ENCODE measurements at regions not wholly inside any gene's neighbourhood (a gene's known extent, or its start where the extent isn't known, plus 50 kb on each side); places are given as distances from the start of the nearest gene placed in this dataset.

- H3K9me3 ChIP-seq (ENCODE audit: control insufficient read depth, insufficient read depth, low read depth, low read length), result no peaks in the 10 kb centered on the region
- TF ChIP-seq GLIS1 (tag by site-specific recombination; IDR thresholded peaks at IDR 0.05) (no peak), ZNF175 (tag by site-specific recombination; IDR thresholded peaks at IDR 0.05) (no peak), ZNF423 (tag by site-specific recombination; IDR thresholded peaks at IDR 0.05) (no peak), ZBTB17 (tag by site-specific recombination; IDR thresholded peaks at IDR 0.05) (no peak), ZNF10 (tag by site-specific recombination; IDR thresholded peaks at IDR 0.05) (no peak), ZNF280D (tag by site-specific recombination; IDR thresholded peaks at IDR 0.05) (no peak), ZNF521 (tag by site-specific recombination; IDR thresholded peaks at IDR 0.05) (no peak), ZNF362 (tag by site-specific recombination; IDR thresholded peaks at IDR 0.05) (no peak), TSHZ1 (tag by site-specific recombination; IDR thresholded peaks at IDR 0.05; ENCODE audit: borderline replicate concordance) (no peak), ZNF837 (tag by site-specific recombination; IDR thresholded peaks at IDR 0.05) (no peak), ZNF404 (tag by site-specific recombination; IDR thresholded peaks at IDR 0.05) (no peak), ZNF174 (tag by site-specific recombination; IDR thresholded peaks at IDR 0.05) (no peak), ZNF621 (tag by site-specific recombination; IDR thresholded peaks at IDR 0.05) (no peak), AEBP2 (tag by site-specific recombination; IDR thresholded peaks at IDR 0.05; ENCODE audit: borderline replicate concordance) (no peak), ZNF133 (tag by site-specific recombination; IDR thresholded peaks at IDR 0.05) (no peak), ZNF558 (tag by site-specific recombination; IDR thresholded peaks at IDR 0.05) (no peak), ZNF114 (tag by site-specific recombination; IDR thresholded peaks at IDR 0.05) (no peak), ZNF830 (tag by site-specific recombination; IDR thresholded peaks at IDR 0.05; ENCODE audit: low read depth) (no peak), ZBTB6 (tag by site-specific recombination; IDR thresholded peaks at IDR 0.05) (no peak)
- H3K27ac ChIP-seq (ENCODE audit: extremely low read depth, low read depth, low read length), result no peak overlapping the region
- no peaks in the 10 kb centered on the region for H3K4me1 ChIP-seq (ENCODE audit: control insufficient read depth, insufficient read depth, low read length)
- ChIA-PET CTCF (interaction anchor here (0.6 to 1.8 kb wide), 3 partner anchors 14 to 328 kb away, joined by 3 to 8 read pairs (median 3); no protein-coding TSS in a partner anchor), POLR2A (no interaction called here)
- no peaks in the 10 kb centered on the region for H3K36me3 ChIP-seq (ENCODE audit: control insufficient read depth in 2 of 2, insufficient read depth in 1 of 2, low read length in 2 of 2)
- H3K4me3 ChIP-seq (ENCODE audit: low read depth, low read length), result no peak overlapping the region
Measured at GRCh38 chr10:4330636-4331035, 495.4 kb upstream of the AKR1E2 start.
